Esophagus (tissue), 2 donors: ENCODE measurements at regions not wholly inside any gene's neighbourhood (a gene's known extent, or its start where the extent isn't known, plus 50 kb on each side); places are given as distances from the start of the nearest gene placed in this dataset.

ENCODE experiments used
- H3K27ac ChIP-seq, 2 donors: one replicate each; pipeline ENCODE4 v1.5.1; 2013; ENCODE audit warnings: low read depth in 2 of 2, mild to moderate bottlenecking in 2 of 2, inconsistent platforms in 1 of 2, low read length in 1 of 2, moderate library complexity in 1 of 2
- H3K27me3 ChIP-seq, 2 donors: one replicate each; pipeline ENCODE4 v1.6.1; 2013; ENCODE audit warnings: low read length in 2 of 2, control low read depth in 1 of 2, mild to moderate bottlenecking in 1 of 2; ENCODE audit not compliant: insufficient read depth in 2 of 2, control insufficient read depth in 1 of 2
- H3K36me3 ChIP-seq, 2 donors: one replicate each; pipeline ENCODE4 v1.6.1; 2013; ENCODE audit warnings: low read length in 1 of 2; ENCODE audit not compliant: control insufficient read depth in 2 of 2, insufficient read depth in 2 of 2
- H3K4me1 ChIP-seq, 2 donors: one replicate each; pipeline ENCODE4 v1.6.1; 2013; ENCODE audit warnings: low read length in 1 of 2; ENCODE audit not compliant: control insufficient read depth in 2 of 2, insufficient read depth in 2 of 2
- H3K4me3 ChIP-seq, 2 donors: one replicate each; pipeline ENCODE4 v1.5.1; 2013; ENCODE audit warnings: low read length in 2 of 2, mild to moderate bottlenecking in 2 of 2, low read depth in 1 of 2, moderate library complexity in 1 of 2
- H3K9me3 ChIP-seq, 2 donors: one replicate each; pipeline ENCODE4 v1.6.1; 2013; ENCODE audit warnings: mild to moderate bottlenecking in 2 of 2, low read depth in 1 of 2, low read length in 1 of 2, moderate library complexity in 1 of 2; ENCODE audit not compliant: control insufficient read depth in 2 of 2, insufficient read depth in 1 of 2
- WGBS, 2 donors: extraction: QIAGEN DNeasy Blood & Tissue Kit; methylation state at CpG; one replicate each; pipeline ENCODE4 v1.1.7; 2013; 5-methylcytosine and 5-hydroxymethylcytosine counted together
- donor health status: healthy with polysubstance abuse.
- donor health status: Bipolar disorder and iron deficiency.

DNA sequence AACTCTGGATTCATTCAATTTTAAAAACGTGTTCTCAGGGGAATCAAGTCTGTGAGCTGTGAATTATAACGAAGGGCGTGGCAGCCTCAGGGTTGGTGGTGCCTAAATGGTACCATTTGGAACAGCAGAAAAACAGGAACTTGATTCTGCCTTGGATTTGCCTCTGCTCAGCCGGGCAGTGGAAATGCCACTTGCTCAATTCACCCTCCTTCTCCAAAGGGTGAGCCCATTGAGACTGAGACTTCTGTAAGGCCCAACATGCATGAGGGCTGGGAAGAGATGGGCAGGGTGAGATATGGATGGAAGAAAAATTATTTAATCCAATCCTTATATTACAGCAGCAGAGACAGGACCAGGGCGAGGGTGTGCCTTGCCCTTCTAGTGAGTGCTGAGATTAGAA, 107.1 kb upstream of the HABP2 start:
- no peak overlapping the region for H3K4me3 ChIP-seq
- WGBS, 2 donors, result 84 to 85% methylated on average over 5 of the region's 5 CpGs
- no peaks in the 10 kb centered on the region for H3K36me3 ChIP-seq
- H3K4me1 ChIP-seq, result no peaks in the 10 kb centered on the region
- no peaks in the 10 kb centered on the region for H3K27me3 ChIP-seq
- H3K27ac ChIP-seq, result no peak overlapping the region
- H3K9me3 ChIP-seq, result no peaks in the 10 kb centered on the region

- Histone ChIP-seq H3K4me3 (no peak overlapping the region), H3K27me3 (no peaks in the 10 kb centered on the region), H3K4me1 (no peaks in the 10 kb centered on the region), H3K36me3 (no peaks in the 10 kb centered on the region), H3K9me3 (no peaks in the 10 kb centered on the region), H3K27ac (no peak overlapping the region)
- 43 to 69% methylated on average over 2 of the region's 2 CpGs for WGBS, 2 donors
Measured at GRCh38 chr10:113446739-113447138, 106.1 kb upstream of the HABP2 start.

DNA sequence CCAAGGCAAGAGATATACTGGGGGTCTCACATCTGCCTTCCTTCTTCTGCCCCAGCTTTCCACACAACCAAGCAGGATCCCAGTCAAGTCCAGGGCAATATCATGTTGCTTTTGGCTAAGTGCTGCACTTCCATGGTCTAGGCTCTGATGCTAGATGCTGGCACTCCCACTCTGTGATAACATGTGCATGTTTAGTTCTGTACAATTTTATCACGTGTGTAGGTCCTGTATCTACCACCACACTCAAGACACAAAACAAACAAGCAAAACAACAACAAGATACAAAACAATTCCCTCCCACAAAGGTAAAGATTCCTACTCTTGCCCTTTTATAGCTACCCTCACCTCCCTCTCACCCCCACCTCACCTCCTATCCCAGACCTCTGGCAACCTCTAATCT, 105.6 kb upstream of the HABP2 start:
- H3K27ac ChIP-seq, result no peak overlapping the region
- H3K4me1 ChIP-seq, result no peaks in the 10 kb centered on the region
- H3K4me3 ChIP-seq, result no peak overlapping the region
- H3K9me3 ChIP-seq, result no peaks in the 10 kb centered on the region
- WGBS, 2 donors, result 73 to 89% methylated on average over 1 of the region's 1 CpG
- no peaks in the 10 kb centered on the region for H3K36me3 ChIP-seq
- H3K27me3 ChIP-seq, result no peaks in the 10 kb centered on the region

DNA sequence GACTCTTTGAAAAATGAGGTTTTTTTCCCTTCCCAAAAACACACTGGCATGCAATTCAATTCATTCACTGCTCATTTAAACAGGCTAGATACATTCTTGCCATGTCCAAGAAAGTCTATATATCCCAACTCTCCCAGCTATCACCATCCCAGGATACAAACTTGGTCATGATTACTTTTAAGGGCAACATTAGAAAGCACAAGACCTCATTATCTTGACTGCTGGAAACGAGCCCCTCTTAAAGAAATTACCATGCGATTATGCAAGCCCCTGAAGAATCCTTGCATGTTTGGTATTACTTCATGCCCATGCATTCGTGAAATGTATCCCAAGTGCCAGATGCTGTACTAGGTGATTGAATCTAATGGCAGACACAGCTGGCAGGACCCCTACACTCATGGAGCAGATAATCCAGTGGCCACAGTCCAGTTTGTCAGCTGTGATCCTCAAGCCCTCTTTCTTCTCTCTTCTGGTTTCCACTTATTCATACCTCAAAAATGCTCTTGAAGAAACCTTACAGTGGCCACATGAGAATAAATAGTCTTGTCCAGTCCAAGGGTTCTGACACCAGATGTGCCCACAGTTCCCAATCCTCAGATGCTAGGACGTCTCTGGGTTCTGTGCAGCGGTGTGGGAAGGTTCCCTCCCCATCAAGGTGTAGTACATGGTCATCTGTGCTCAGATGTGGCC, 103.7 kb upstream of the HABP2 start:
- Histone ChIP-seq H3K27me3 (no peaks in the 10 kb centered on the region), H3K9me3 (no peaks in the 10 kb centered on the region), H3K36me3 (no peaks in the 10 kb centered on the region), H3K4me3 (no peak overlapping the region), H3K4me1 (no peaks in the 10 kb centered on the region), H3K27ac (no peak overlapping the region)
- 73 to 77% methylated on average over 5 of the region's 5 CpGs for WGBS, 2 donors

GRCh38 chr10:113450046-113450804, 102.6 kb upstream of the HABP2 start:
- Histone ChIP-seq H3K4me3 (no peak overlapping the region), H3K36me3 (no peaks in the 10 kb centered on the region), H3K27me3 (no peaks in the 10 kb centered on the region), H3K9me3 (no peaks in the 10 kb centered on the region), H3K4me1 (no peaks in the 10 kb centered on the region), H3K27ac (no peak overlapping the region)
- WGBS, 2 donors, result 58 to 73% methylated on average over 9 of the region's 9 CpGs

- 92 to 100% methylated on average over 1 of the region's 1 CpG for WGBS, 2 donors
- Histone ChIP-seq H3K27me3 (no peaks in the 10 kb centered on the region), H3K9me3 (no peaks in the 10 kb centered on the region), H3K27ac (no peak overlapping the region), H3K4me3 (no peak overlapping the region), H3K36me3 (no peaks in the 10 kb centered on the region), H3K4me1 (no peaks in the 10 kb centered on the region)
Measured at GRCh38 chr10:113450906-113451305, 101.9 kb upstream of the HABP2 start.

- Histone ChIP-seq H3K4me1 (no peaks in the 10 kb centered on the region), H3K27me3 (no peaks in the 10 kb centered on the region), H3K4me3 (no peak overlapping the region), H3K27ac (no peak overlapping the region), H3K36me3 (no peaks in the 10 kb centered on the region), H3K9me3 (no peaks in the 10 kb centered on the region)
- WGBS, 2 donors, result 61 to 69% methylated on average over 5 of the region's 5 CpGs
Measured at GRCh38 chr10:113452146-113452845, 100.6 kb upstream of the HABP2 start.

DNA sequence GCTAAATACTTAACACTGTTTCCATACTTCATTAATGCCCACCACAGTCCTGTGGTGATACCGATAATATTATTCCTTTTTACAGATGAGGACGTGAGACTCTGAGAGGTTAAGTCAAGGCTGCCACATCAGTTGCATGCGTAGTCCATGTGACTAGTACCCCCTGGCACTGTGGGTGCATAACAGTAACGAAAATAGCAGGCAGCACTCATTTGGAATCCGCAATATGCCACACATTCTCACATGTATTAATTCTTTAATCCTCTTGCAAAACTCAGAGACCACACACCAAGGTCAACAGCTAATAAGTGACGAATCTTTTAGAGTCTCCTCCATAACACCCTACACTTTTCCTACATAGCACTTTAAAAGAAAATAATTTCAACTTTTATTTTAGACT, 99.5 kb upstream of the HABP2 start:
- H3K36me3 ChIP-seq, result no peaks in the 10 kb centered on the region
- WGBS, 2 donors, result 86 to 87% methylated on average over 6 of the region's 6 CpGs

GRCh38 chr10:113454341-113455061, 98.4 kb upstream of the HABP2 start:
- no peaks in the 10 kb centered on the region for H3K27me3 ChIP-seq
- H3K4me1 ChIP-seq, result no peaks in the 10 kb centered on the region
- H3K4me3 ChIP-seq, result no peak overlapping the region
- H3K27ac ChIP-seq, result no peak overlapping the region
- no peaks in the 10 kb centered on the region for H3K9me3 ChIP-seq
- WGBS, 2 donors, result 6 to 9% methylated on average over 15 of the region's 15 CpGs
- H3K36me3 ChIP-seq, result no peaks in the 10 kb centered on the region

More for the DNA sequence above, 99.5 kb upstream of the HABP2 start:
- no peak overlapping the region for H3K4me3 ChIP-seq
- H3K27me3 ChIP-seq, result no peaks in the 10 kb centered on the region
- H3K27ac ChIP-seq, result no peak overlapping the region
- H3K4me1 ChIP-seq, result no peaks in the 10 kb centered on the region
- H3K9me3 ChIP-seq, result no peaks in the 10 kb centered on the region
